Spleen (tissue), 11 donors: ENCODE measurements at regions not wholly inside any gene's neighbourhood (a gene's known extent, or its start where the extent isn't known, plus 50 kb on each side); places are given as distances from the start of the nearest gene placed in this dataset.

Source experiments
- DNase-seq: peaks from one replicate; pipeline ENCODE4 v3.0.0-alpha.2; 2020
- H3K27ac ChIP-seq, 8 donors: fragments of 200-600 bp; sonication (generic) in 7 of 8; 1 replicate in 4 of 8; 2 replicates in 4 of 8; pipeline versions ENCODE4 v1.5.0 to v1.8.0; 2016 to 2021; ENCODE audit warnings: inconsistent platforms in 4 of 8, mild to moderate bottlenecking in 4 of 8, moderate library complexity in 1 of 8
- H3K27me3 ChIP-seq, 7 donors: fragments of 200-600 bp; sonication (generic) in 6 of 7; replicated peaks in 1 of 7; 1 replicate in 4 of 7; 2 replicates in 3 of 7; pipeline versions ENCODE4 v1.5.0 to v1.8.0; 2016 to 2021; ENCODE audit warnings: inconsistent platforms in 3 of 7, mild to moderate bottlenecking in 1 of 7
- H3K36me3 ChIP-seq, 6 donors: fragments of 200-600 bp; sonication (generic) in 5 of 6; 1 replicate in 4 of 6; 2 replicates in 2 of 6; pipeline versions ENCODE4 v1.5.0 to v1.8.0; 2016 to 2021; ENCODE audit warnings: inconsistent platforms in 2 of 6
- H3K4me1 ChIP-seq, 6 donors: fragments of 200-600 bp; sonication (generic) in 5 of 6; 1 replicate in 3 of 6; 2 replicates in 3 of 6; pipeline versions ENCODE4 v1.5.0 to v1.8.0; 2016 to 2021; ENCODE audit warnings: inconsistent platforms in 3 of 6
- H3K4me3 ChIP-seq, 8 donors: fragments of 200-600 bp; sonication (generic) in 7 of 8; 1 replicate in 4 of 8; 2 replicates in 4 of 8; pipeline versions ENCODE4 v1.5.0 to v1.8.0; 2016 to 2021; ENCODE audit warnings: inconsistent platforms in 4 of 8, mild to moderate bottlenecking in 4 of 8, moderate library complexity in 2 of 8
- H3K9me3 ChIP-seq, 8 donors: fragments of 200-600 bp; sonication (generic) in 7 of 8; 1 replicate in 4 of 8; 2 replicates in 4 of 8; pipeline versions ENCODE4 v1.5.0 to v1.8.0; 2016 to 2021; ENCODE audit warnings: inconsistent platforms in 4 of 8
- CTCF ChIP-seq, 11 experiments: fragments of 200-600 bp in 7 of 11; fragments of 450-650 bp in 4 of 11; sonication (generic) in 4 of 11; IDR thresholded peaks in 8 of 11; conservative IDR thresholded peaks in 3 of 11; 1 replicate in 7 of 11; 2 replicates in 4 of 11; pipeline versions ENCODE4 v1.4.0 to v1.8.0; 2016 to 2021; ENCODE audit warnings: antibody characterized with exemption in 11 of 11, inconsistent platforms in 4 of 11, mild to moderate bottlenecking in 1 of 11
- POLR2A ChIP-seq, 3 donors: fragments of 450-650 bp; IDR thresholded peaks; one replicate each; pipeline ENCODE4 v1.5.1; 2017; ENCODE audit warnings: antibody characterized with exemption in 3 of 3, mild to moderate bottlenecking in 1 of 3
- POLR2AphosphoS5 ChIP-seq, 3 donors: sonication (generic); formaldehyde crosslinking; IDR thresholded peaks; one replicate each; pipeline ENCODE4 v1.5.1; 2017; ENCODE audit warnings: antibody characterized with exemption in 3 of 3
- WGBS, 5 donors: extraction: QIAGEN DNeasy Blood & Tissue Kit in 3 of 5; methylation state at CpG; one replicate each; pipeline versions ENCODE4 v1.1.5 to v1.1.7; 2013 to 2018; 5-methylcytosine and 5-hydroxymethylcytosine counted together
- intact Hi-C: fragments of 100-400 bp; cut with DNase I; formaldehyde crosslinking; loops from one replicate; pipeline ENCODE4 v1.15.0; 2023; ENCODE audit warnings: low total_unique reads
- donor health status: healthy with polysubstance abuse.
- donor health status: DM: no; HTN: no; CAD: no; lungs with moderate emphysema.
- donor health status: DM: no; HTN: no; CAD: no.
- donor health status: Bipolar disorder and iron deficiency.
- donor health status: healthy.
- donor health status: DM: no; HTN: no; CAD: no.
- donor health status: DM: yes; HTN: yes; CAD: no.

GRCh38 chr6:14701946-14702345 is 543.9 kb upstream of the JARID2 start:
- no peaks in the 10 kb centered on the region for H3K36me3 ChIP-seq
- no peak for DNase-seq
- peaks cover 0 to 30% (median 7%) of the 10 kb centered on the region in 6 donors for H3K4me1 ChIP-seq
- 44 to 79% (median 62%) methylated on average over 4 of the region's 4 CpGs for WGBS, 5 donors
- peak overlapping the region in 1 of 8 donors; percentile 12 for H3K4me3 ChIP-seq
- no peaks in the 10 kb centered on the region for H3K27me3 ChIP-seq
- peaks cover 0 to 10% (median 3%) of the 10 kb centered on the region in 8 donors for H3K9me3 ChIP-seq
- H3K27ac ChIP-seq: peak overlapping the region in 7 of 8 donors; percentile 19 to 71 (median 53)
- intact Hi-C loops: no loop called here
- TF ChIP-seq POLR2AphosphoS5 (IDR thresholded peaks at IDR 0.05) (no peak), CTCF (IDR thresholded peaks at IDR 0.05 in 8 of 11, conservative IDR thresholded peaks at IDR 0.05 in 3 of 11) (no peak), POLR2A (IDR thresholded peaks at IDR 0.05) (no peak)

DNA sequence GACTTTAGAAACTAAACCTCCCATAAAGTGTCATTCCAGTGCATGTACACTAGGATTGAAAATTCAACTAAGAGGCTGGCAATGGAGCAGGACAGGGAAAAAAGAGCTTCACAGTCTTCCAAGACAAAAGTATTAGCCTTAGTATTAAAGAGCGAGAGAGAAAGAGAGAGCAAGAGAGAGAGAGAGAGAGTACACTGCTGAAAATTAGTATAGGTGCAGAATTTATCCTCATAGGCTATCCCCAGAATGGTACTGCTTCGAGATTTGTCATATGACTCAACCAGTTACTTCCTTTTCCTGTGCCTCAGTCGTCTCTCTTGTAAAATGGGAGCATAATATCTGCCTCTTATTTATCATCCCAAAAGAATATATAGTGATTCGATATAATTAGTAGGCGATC is 543.2 kb upstream of the JARID2 start:
- WGBS, 5 donors: 77 to 84% (median 84%) methylated on average over 5 of the region's 5 CpGs
- H3K36me3 ChIP-seq: no peaks in the 10 kb centered on the region
- no peak for DNase-seq
- H3K4me3 ChIP-seq: no peak overlapping the region
- intact Hi-C loops: no loop called here
- H3K9me3 ChIP-seq: peaks cover 0 to 10% (median 3%) of the 10 kb centered on the region in 8 donors
- peaks cover 0 to 38% (median 13%) of the 10 kb centered on the region in 6 donors for H3K4me1 ChIP-seq
- H3K27ac ChIP-seq: peak overlapping the region in 1 of 8 donors; percentile 53
- TF ChIP-seq POLR2AphosphoS5 (IDR thresholded peaks at IDR 0.05) (no peak), CTCF (IDR thresholded peaks at IDR 0.05 in 8 of 11, conservative IDR thresholded peaks at IDR 0.05 in 3 of 11) (no peak), POLR2A (IDR thresholded peaks at IDR 0.05) (no peak)
- no peaks in the 10 kb centered on the region for H3K27me3 ChIP-seq

DNA sequence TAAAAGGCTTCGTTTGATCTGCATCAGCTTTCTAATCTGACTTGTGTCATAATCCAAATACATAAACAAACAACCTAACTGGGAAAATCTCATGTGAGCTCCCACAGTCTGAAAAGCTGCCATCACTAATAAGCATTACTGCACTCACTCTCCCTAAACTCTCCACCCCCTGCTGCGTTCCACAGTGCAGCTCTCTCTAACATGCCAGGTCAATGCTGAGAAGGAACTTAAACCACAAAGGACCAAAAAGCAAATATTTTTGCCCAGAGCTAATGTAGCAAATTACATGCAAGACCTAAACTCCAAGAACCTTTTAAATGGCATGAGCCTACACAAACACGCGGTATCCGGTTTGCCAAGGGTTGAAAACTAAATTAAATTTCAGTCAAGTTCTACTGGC is 542.3 kb upstream of the JARID2 start:
- H3K4me1 ChIP-seq: peaks cover 0 to 40% (median 15%) of the 10 kb centered on the region in 6 donors
- no peak for DNase-seq
- TF ChIP-seq CTCF (IDR thresholded peaks at IDR 0.05 in 8 of 11, conservative IDR thresholded peaks at IDR 0.05 in 3 of 11) (no peak), POLR2AphosphoS5 (IDR thresholded peaks at IDR 0.05) (no peak), POLR2A (IDR thresholded peaks at IDR 0.05) (no peak)
- no peak overlapping the region for H3K27ac ChIP-seq
- H3K27me3 ChIP-seq: no peaks in the 10 kb centered on the region
- WGBS, 5 donors: 80 to 95% (median 89%) methylated on average over 5 of the region's 5 CpGs
- H3K4me3 ChIP-seq: no peak overlapping the region
- no peaks in the 10 kb centered on the region for H3K36me3 ChIP-seq
- peaks cover 0 to 10% (median 3%) of the 10 kb centered on the region in 8 donors for H3K9me3 ChIP-seq
- intact Hi-C loops: no loop called here

- peaks cover 0 to 40% (median 15%) of the 10 kb centered on the region in 6 donors for H3K4me1 ChIP-seq
- TF ChIP-seq POLR2AphosphoS5 (IDR thresholded peaks at IDR 0.05) (no peak), POLR2A (IDR thresholded peaks at IDR 0.05) (no peak), CTCF (IDR thresholded peaks at IDR 0.05 in 8 of 11, conservative IDR thresholded peaks at IDR 0.05 in 3 of 11) (no peak)
- intact Hi-C loops: no loop called here
- no peaks in the 10 kb centered on the region for H3K27me3 ChIP-seq
- H3K9me3 ChIP-seq: peaks cover 0 to 10% (median 3%) of the 10 kb centered on the region in 8 donors
- H3K27ac ChIP-seq: no peak overlapping the region
- WGBS, 5 donors: 80 to 86% (median 84%) methylated on average over 10 of the region's 10 CpGs
- DNase-seq: no peak
- no peaks in the 10 kb centered on the region for H3K36me3 ChIP-seq
- H3K4me3 ChIP-seq: no peak overlapping the region
Measured at GRCh38 chr6:14704383-14705271, 541.2 kb upstream of the JARID2 start.
